Kidney glomerular epithelial cell (primary cell): ENCODE measurements at regions not wholly inside any gene's neighbourhood (a gene's known extent, or its start where the extent isn't known, plus 50 kb on each side); places are given as distances from the start of the nearest gene placed in this dataset.
"Not testable (repeated sequence)": the region's sequence is repeated elsewhere in the genome, so short reads cannot be mapped to it uniquely, and the experiment has no call there.

ENCODE experiments used
- DNase-seq: peaks from one replicate; lab custom pipeline; 2025; lab: John Stamatoyannopoulos, UW

DNA sequence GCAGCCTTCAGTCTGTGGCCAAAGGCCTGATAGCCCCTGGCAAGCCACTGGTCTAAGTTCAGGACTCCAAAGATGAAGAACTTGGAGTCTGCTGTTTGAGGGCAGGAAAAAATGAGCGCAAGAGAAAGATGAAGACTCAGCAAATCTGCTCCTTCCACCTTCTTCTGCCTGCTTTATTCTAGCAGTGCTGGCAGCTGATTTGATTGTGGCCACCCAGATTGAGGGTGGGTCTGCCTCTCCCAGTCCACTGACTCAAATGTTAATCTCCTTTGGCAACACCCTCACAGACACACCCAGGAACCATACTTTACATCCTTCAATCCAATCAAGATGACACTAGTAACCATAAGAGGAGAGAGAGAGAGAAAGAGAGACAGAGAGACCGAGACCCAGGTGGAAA, 127.6 kb downstream of the UTP18 start:
- no peak for DNase-seq

DNA sequence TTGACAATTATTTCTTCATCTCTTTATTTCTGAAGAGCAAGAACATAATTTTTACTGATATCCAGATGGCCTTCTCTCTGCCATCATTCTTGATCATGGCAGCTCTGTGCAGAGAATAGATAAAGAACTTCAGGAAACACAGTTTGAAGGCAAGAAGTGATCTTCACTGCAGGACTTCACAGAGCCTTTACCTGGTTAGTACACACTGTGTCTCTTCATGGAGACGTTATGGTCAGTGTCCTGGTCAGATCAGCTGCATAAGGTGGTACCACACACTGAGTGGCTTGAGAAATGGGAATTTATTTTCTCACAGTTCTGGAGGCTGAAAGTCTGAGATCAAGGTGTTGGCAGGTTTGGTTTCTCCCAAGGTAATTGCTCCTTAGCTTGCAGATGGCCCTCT, 129.5 kb downstream of the UTP18 start:
- DNase-seq = no peak

DNA sequence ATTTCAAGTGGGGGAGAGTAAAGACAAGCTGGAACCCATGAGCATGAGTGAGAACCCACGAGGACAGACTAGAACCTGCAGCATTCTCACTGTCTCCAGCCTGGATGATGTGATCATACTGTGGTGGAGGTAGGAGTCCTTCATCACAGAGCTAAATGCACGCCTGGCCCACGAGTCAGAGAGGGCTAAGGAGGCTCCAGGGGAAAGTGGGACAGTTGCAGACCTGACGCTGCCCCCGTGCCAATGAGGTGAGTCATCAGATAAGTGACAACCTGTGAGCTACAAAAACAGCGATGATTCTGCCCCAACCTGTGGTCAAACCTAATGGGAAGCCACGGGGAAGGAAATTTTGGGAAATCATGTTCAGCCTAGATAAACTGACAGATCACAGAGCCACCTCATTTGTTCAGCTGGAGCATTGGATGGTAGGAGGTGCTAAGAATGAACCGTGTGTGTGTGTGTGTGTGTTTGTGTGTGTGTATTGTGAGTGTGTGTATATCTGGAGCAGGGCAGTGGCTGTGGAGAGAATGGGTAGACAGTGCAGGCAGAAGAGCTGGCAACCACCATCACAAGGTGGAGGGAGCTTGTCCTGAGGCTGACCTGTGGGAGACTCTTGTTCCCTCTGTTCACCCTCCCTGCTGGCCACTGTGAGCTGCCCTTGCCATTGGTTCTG, 131.8 kb downstream of the UTP18 start:
- DNase-seq = peak; percentile 40

- DNase-seq = no peak
Observed at GRCh38 chr17:51395621-51396020, 135.3 kb downstream of the UTP18 start.

DNA sequence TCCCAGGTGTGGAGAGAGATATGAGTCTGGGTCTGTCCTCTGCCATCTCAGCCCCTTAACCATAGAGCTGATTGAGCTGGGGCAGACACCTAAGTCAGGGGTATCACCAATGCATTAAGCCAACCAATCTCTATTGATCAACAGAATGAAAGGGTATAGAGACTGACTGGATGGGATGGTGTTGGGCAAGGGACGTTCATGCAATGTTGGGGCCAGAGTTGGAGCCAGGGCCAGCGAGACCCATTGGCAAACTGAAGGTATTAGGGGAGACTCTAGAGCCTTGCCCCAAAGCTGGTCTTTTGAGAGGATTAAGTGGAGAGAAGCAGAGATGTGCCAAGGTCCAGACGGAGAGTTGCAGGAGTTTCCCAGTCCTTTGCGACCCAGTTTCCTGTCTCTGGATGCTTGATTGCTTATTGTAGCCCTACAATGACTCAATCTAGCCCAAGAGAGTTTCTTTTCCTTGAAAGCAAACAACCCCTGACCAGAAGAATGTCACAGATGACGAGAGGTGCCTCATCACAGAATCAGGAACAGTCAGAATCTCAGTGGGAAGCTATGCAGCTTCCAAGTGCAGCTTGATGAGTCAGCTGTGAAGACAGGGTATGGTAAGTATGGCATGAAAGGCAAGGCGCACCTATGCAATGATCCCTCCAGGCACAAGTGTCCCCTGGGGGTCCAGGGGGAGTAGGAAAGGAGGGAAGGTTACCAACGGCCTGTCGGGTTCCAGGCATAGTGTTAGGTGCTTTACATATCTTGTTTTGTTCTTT, 137.2 kb downstream of the UTP18 start:
- peak; percentile 81 for DNase-seq

- DNase-seq = no peak
Observed at GRCh38 chr17:51398128-51398525, 137.8 kb downstream of the UTP18 start.

DNA sequence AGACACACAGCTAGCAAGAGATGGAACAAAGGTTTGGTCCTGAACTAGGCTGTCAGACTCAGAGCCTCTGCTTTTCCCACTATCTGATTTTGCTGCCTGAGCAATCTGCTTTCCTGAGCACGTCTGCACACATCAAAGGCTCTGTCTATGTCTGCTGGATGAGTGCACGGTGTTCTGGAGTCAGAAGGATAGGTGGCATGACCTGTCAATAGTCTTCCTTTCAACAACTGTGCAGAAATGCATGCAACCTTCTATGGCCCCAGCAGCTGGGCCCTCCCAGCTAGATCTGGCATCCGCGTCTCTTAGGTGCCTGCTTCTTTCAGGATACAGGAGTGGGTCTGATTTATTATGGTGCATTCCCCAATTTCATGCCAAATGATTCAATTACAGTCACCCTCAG, 138.3 kb downstream of the UTP18 start:
- DNase-seq = peak; percentile 44

GRCh38 chr17:51401279-51401678, 140.9 kb downstream of the UTP18 start:
- no peak for DNase-seq

GRCh38 chr17:51402899-51403298, 142.6 kb downstream of the UTP18 start:
- DNase-seq = no peak

- DNase-seq = no peak
Observed at GRCh38 chr17:51407576-51407975, 147.2 kb downstream of the UTP18 start.

GRCh38 chr17:51419476-51419875, 159.1 kb downstream of the UTP18 start:
- no peak for DNase-seq

DNA sequence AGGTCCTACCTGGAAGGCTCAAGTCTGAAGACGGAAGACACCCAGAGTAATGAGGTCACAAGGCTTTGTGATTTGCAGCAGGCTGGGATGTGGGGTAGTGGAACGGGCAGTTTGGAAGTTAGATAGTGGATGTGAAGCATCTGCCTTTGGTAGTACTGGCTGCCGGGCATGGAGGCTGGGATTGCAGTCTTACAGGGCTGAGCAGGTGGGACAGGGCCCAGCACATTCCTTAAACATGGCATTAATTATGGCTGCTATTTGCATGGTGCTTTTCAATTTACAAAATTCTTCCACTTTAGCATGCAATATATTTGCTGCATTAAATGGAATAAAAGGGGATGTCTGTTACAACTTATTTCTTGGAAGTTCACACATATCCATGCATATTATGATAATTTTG, 161.2 kb downstream of the UTP18 start:
- no peak for DNase-seq

DNA sequence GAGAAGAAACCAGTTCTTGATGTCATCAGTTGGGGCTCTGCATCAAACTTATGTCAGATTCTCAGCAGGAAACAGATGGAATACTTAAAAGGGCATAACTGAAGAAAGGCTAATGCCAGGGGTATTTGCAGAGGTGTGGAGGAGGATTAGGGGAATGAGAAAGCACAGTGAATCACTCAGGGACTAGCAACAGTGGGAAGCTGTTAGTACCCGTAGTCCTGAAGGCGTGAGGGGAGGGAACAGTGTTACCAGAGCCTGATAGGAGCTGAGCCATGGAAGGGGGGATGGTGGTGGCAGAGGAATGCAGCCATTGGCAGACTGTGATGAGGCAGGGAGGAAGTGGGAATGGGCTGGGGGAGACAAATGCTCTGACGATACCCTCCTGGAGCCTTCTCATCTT, 162.3 kb downstream of the UTP18 start:
- no peak for DNase-seq

DNA sequence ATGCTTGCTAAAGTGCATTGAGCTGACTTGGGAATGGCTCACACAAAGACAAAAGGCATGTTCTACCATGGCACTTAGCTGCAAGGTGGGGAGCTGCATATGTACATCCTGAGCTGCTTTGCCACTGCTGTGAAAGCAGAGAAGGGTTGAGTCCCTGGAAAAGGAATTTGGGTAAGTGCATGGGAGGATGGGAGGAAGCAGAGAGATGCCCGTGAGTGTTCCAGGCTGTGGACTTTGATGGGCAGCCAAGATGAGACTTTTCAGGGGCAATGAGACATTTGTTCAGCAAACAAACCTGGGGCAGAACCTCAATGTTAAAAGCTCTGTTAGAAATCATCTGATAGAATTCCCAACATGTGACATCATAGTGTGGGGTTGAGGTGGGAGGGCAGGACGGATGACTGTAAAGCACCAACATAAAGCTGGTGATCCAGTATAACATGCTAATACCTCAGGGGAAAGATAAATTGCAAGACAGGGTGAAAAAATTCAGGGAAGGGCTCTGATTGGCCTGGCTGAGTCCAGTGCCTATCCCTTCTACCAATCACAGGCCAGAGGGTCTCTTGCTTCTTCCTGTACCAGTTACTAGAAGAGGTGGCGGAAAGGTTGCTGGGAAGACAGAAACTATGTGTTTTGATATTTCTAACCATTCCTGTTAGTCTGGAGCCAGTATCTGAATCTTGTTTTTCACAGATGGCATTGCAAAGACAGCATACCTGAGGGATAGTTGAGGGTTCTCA, 163.2 kb downstream of the UTP18 start:
- no peak for DNase-seq

- DNase-seq = no peak
Observed at GRCh38 chr17:51425773-51426172, 165.4 kb downstream of the UTP18 start.

DNA sequence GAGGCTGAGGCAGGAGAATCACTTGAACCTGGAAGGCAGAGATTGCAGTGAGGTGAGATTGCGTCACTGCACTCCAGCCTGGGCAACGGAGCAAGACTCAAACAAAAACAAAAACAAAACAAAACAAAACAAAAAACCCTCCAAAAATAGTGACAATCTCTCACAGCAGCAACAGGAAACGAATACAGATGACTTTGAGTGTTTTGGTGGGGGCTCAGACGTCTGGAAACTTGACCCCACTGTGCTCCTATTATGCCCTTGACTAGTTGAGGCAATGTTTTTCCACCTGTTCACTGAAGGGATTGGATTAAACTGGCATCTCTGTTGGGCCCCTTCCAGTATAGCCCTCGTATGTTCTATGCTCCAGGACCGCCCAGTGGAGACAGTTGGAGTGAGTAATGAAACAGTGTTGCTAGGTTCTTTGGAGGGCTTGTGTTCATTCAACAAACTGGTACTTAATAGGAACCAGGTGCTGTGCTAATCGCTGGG, 167.0 kb downstream of the UTP18 start:
- DNase-seq = no peak

DNA sequence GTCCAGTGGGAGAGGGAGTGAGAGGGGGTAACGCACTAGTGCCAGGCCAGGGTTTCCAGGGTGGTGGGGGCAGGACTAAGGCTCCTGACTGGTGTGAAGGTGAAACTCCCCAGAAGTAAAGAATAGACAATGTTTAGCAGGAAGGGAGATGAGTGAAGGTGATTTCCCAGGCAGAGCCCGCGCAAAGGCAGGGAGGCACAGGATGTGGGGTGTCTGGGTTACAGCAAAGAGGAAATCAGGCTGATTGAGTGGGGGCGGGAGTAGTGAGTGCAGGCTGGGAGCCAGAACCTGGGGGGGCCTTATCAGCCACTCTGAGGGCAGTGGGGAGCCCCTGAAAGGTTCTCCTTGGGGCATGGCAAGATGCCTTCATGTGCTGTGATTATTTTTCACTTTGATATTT, 167.5 kb downstream of the UTP18 start:
- DNase-seq = no peak

DNA sequence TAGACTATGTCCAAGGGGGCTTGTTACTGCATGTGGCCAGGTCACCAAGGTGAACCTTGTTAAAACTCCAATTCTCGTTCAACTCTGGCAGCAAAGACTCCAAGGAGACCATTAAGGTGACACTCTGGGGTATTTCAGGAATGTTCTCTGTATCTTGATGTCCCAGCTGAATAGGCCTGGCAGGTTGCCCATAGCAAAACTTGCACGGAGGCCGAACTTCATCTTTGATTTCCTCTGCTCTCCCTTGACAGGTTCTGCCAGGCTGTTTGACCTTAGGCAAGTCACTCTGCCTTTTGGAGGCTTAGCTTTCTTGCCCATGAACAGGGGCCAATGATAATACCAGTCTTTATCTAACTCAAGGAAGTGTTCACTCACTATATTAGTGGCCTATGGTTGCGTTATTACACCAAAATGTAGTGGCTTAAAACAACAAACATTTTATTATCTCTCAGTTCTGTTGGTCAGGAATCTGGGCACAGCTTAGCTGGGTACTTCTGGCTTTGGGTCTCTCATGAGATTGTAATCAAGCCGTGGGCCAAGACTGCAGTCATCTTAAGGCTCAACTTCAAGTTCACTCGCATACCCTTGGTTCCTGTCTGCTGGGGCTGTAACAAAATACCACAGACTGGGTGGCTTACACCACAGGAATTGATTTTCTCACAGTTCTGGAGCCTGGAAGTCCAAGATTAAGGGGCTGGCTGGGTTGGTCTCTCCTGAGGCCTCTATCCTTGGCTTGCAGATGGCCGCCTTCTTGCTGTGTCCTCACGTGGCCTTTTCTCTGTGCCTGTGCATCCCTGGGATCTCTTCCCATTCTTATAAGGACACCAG, 168.5 kb downstream of the UTP18 start:
- DNase-seq = peak; percentile 6

GRCh38 chr17:51429938-51430337, 169.6 kb downstream of the UTP18 start:
- DNase-seq = not testable (repeated sequence)

GRCh38 chr17:51430591-51430990, 170.2 kb downstream of the UTP18 start:
- no peak for DNase-seq

GRCh38 chr17:51434434-51435170, 174.3 kb downstream of the UTP18 start:
- DNase-seq = peak; percentile 5
